GM12878 (cell line): ENCODE measurements at regions not wholly inside any gene's neighbourhood (a gene's known extent, or its start where the extent isn't known, plus 50 kb on each side); places are given as distances from the start of the nearest gene placed in this dataset.
A peak's percentile ranks its signal among the peaks of the same experiment; 100 is the strongest.

Experiments used
- ATAC-seq: fragments of 200-7000 bp; cut with Tn5 transposase; 3 replicates; pipeline ENCODE4 v1.9.1; 2020; ENCODE audit warnings: mild to moderate bottlenecking, moderate library complexity
- BruUV-seq: library from RNA; stranded (reverse); fragments of 400-500 nt; replicated peaks from 2 replicates; lab custom pipeline; 2021; lab: Mats Ljungman, UMichigan
- CTCF ChIA-PET: fragments of 300-600 bp; sonication (Branson Sonifier 250); formaldehyde crosslinking; extraction: SDS; loops from one replicate; lab custom pipeline; 2021; ENCODE audit warnings: inconsistent platforms; lab: Yijun Ruan, JAX
- POLR2A ChIA-PET: fragments of 350-600 bp; formaldehyde crosslinking; extraction: SDS; loops from one replicate; lab custom pipeline; 2021; ENCODE audit warnings: inconsistent platforms; lab: Charles Lee
- RAD21 ChIA-PET: fragments of 300-600 bp; sonication (Branson Sonifier 250); formaldehyde crosslinking; loops from one replicate; lab custom pipeline; 2023; ENCODE audit warnings: antibody characterized with exemption; ENCODE audit not compliant: unreplicated experiment; lab: Charles Lee
- SMC1A ChIA-PET: fragments of 300-600 bp; sonication (Branson Sonifier 250); formaldehyde crosslinking; loops from one replicate; lab custom pipeline; 2023; ENCODE audit not compliant: unreplicated experiment, uncharacterized antibody; lab: Charles Lee
- DNase-seq: peaks from one replicate; pipeline ENCODE4 v3.0.0-alpha.2; 2011; ENCODE audit warnings: low read depth, low spot score
- FAIRE-seq: peaks from 3 replicates; lab custom pipeline; 2011; peaks lifted over from hg19 to GRCh38; lab: Jason Lieb, UNC
- H2AFZ ChIP-seq: 2 replicates; pipeline ENCODE4 v1.6.0; 2011; ENCODE audit warnings: low read depth, low read length, control low read depth; ENCODE audit not compliant: control insufficient read depth
- H3K27ac ChIP-seq: 2 replicates; pipeline ENCODE4 v1.5.1; 2011; ENCODE audit warnings: control low read depth; ENCODE audit not compliant: control insufficient read depth, insufficient read depth
- H3K27me3 ChIP-seq, 2 experiments: replicated peaks in 1 of 2; 2 replicates each; pipeline versions ENCODE4 v1.6.0 to v1.6.1; 2011; ENCODE audit warnings: low read length in 1 of 2; ENCODE audit not compliant: control insufficient read depth in 2 of 2, insufficient read depth in 2 of 2
- H3K36me3 ChIP-seq, 2 experiments: 2 replicates each; pipeline ENCODE4 v1.5.1; 2011; ENCODE audit warnings: low read length in 1 of 2; ENCODE audit not compliant: control insufficient read depth in 2 of 2, insufficient read depth in 2 of 2
- H3K4me1 ChIP-seq: 2 replicates; pipeline ENCODE4 v1.6.1; 2011; ENCODE audit warnings: mild to moderate bottlenecking, low read length, moderate library complexity, mixed read lengths; ENCODE audit not compliant: control insufficient read depth, insufficient read depth
- H3K4me2 ChIP-seq: 2 replicates; pipeline ENCODE4 v1.6.0; 2011; ENCODE audit warnings: control low read depth; ENCODE audit not compliant: control insufficient read depth, insufficient read depth
- H3K4me3 ChIP-seq: fragments of 200-600 bp; sonication (generic); 2 replicates; pipeline ENCODE4 v1.5.1; 2016
- H3K79me2 ChIP-seq: 2 replicates; pipeline ENCODE4 v1.6.0; 2011; ENCODE audit warnings: low read length; ENCODE audit not compliant: control insufficient read depth, insufficient read depth
- H3K9ac ChIP-seq: 2 replicates; pipeline ENCODE4 v1.8.0; 2011; ENCODE audit warnings: low read length, control low read depth, mixed read lengths; ENCODE audit not compliant: control insufficient read depth, insufficient read depth
- H3K9me3 ChIP-seq: replicated peaks from 3 replicates; pipeline ENCODE4 v1.5.1; 2011; ENCODE audit warnings: mild to moderate bottlenecking, low read length; ENCODE audit not compliant: control insufficient read depth, insufficient read depth
- H4K20me1 ChIP-seq: 2 replicates; pipeline ENCODE4 v1.6.0; 2011; ENCODE audit not compliant: control insufficient read depth, insufficient read depth
- BCLAF1 ChIP-seq: fragments of 450-650 bp; IDR thresholded peaks from 2 replicates; pipeline ENCODE4 v1.6.1; 2017; ENCODE audit warnings: antibody characterized with exemption, mild to moderate bottlenecking, moderate library complexity
- CBX5 ChIP-seq: sonication (generic); IDR thresholded peaks from 2 replicates; pipeline ENCODE4 v1.6.1; 2016; ENCODE audit warnings: low read depth, moderate library complexity, mild to moderate bottlenecking, inconsistent platforms
- E4F1 ChIP-seq: fragments of 450-650 bp; IDR thresholded peaks from 2 replicates; pipeline ENCODE4 v1.6.1; 2018; ENCODE audit warnings: borderline replicate concordance, mild to moderate bottlenecking; ENCODE audit not compliant: partially characterized antibody
- EP300 ChIP-seq, 2 experiments: fragments of 150-350 bp in 1 of 2; IDR thresholded peaks; 2 replicates each; pipeline ENCODE4 v1.6.1; 2011 to 2012; ENCODE audit warnings: low read depth in 2 of 2, low read length in 2 of 2, borderline replicate concordance in 1 of 2, improper control_type of control experiment in 1 of 2, inconsistent platforms in 1 of 2; ENCODE audit not compliant: control insufficient read depth in 1 of 2
- FOXK2 ChIP-seq: fragments of 450-650 bp; IDR thresholded peaks from 2 replicates; pipeline ENCODE4 v1.6.1; 2017; ENCODE audit warnings: mild to moderate bottlenecking, moderate library complexity
- HDAC6 ChIP-seq: fragments of 200-600 bp; sonication (generic); IDR thresholded peaks from one replicate; pipeline ENCODE4 v1.8.0; 2017; ENCODE audit warnings: antibody characterized with exemption; ENCODE audit not compliant: unreplicated experiment
- NBN ChIP-seq: fragments of 450-650 bp; IDR thresholded peaks from 2 replicates; pipeline ENCODE4 v1.6.1; 2016
- NRF1 ChIP-seq: conservative IDR thresholded peaks from 2 replicates; pipeline ENCODE4 v1.6.1; 2011; ENCODE audit warnings: mild to moderate bottlenecking, low read depth, low read length, improper control_type of control experiment
- RAD21 ChIP-seq: IDR thresholded peaks from 2 replicates; pipeline ENCODE4 v1.6.1; 2011; ENCODE audit warnings: mild to moderate bottlenecking, low read depth, low read length, moderate library complexity; ENCODE audit not compliant: insufficient read depth
- YBX1 ChIP-seq: fragments of 450-650 bp; IDR thresholded peaks from 2 replicates; pipeline ENCODE4 v1.6.1; 2016; ENCODE audit warnings: antibody characterized with exemption
- ZNF274 ChIP-seq: IDR thresholded peaks from one replicate; pipeline ENCODE4 v1.8.0; 2011; ENCODE audit not compliant: insufficient read length, insufficient read depth
- WGBS: methylation state at CpG from one replicate; pipeline ENCODE4 v1.1.6; 2016; ENCODE audit warnings: low lambda C conversion rate; ENCODE audit not compliant: insufficient replicate concordance, insufficient coverage; ENCODE audit errors: missing lambda C conversion rate; 5-methylcytosine and 5-hydroxymethylcytosine counted together
- in situ Hi-C: fragments of 300-500 bp; cut with MboI; formaldehyde crosslinking; loops from 9 replicates; pipeline ENCODE4 v1.14.3; 2018; ENCODE audit warnings: mixed read lengths
- intact Hi-C: fragments of 100-400 bp; cut with micrococcal nuclease; formaldehyde crosslinking; loops from one replicate; pipeline ENCODE4 v1.14.2; 2022; ENCODE audit not compliant: unreplicated experiment
- TF ChIP-seq, protein P1 (sequence below): fragments of 450-650 bp; IDR thresholded peaks from 2 replicates; pipeline ENCODE4 v1.6.1; 2014; ENCODE audit warnings: mild to moderate bottlenecking

DNA sequence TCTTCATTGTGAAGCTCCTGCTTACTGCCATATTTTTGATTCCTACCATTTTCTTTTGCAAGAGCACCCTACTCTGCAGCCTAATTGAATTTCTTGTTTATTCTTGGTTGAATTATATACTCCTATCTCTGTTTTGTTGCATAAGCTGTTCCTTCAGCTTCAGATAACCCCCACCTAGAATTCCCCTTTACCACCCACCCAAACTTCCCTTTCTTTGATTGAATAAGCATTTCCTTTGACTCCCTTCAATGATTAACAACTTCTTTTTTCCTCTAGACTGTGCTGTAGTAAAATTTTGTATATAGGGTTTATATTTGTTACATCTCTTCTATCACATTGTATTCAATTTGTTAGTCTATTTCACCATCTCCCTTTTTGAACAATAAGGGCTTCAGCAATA, 168.1 kb downstream of the GPR37 start:
- in situ Hi-C loops, result no loop called here
- Histone ChIP-seq H3K27ac (no peak overlapping the region), H3K9me3 (no peaks in the 10 kb centered on the region), H3K4me3 (no peak overlapping the region), H3K79me2 (no peaks in the 10 kb centered on the region), H2AFZ (no peak overlapping the region), H3K4me1 (no peaks in the 10 kb centered on the region), H3K27me3 (no peaks in the 10 kb centered on the region), H4K20me1 (no peaks in the 10 kb centered on the region), H3K9ac (no peak overlapping the region), H3K36me3 (no peaks in the 10 kb centered on the region), H3K4me2 (no peak overlapping the region)
- ChIA-PET SMC1A (interaction anchor here (1.6 kb wide), 1 partner anchor 14 kb away, joined by 4 read pairs; no protein-coding TSS in a partner anchor), RAD21 (no interaction called here), CTCF (interaction anchor here (0.7 to 1.1 kb wide), 3 partner anchors 40 to 70 kb away, joined by 3 read pairs; no protein-coding TSS in a partner anchor), POLR2A (no interaction called here)
- TF ChIP-seq RAD21, result no peak
- TF ChIP-seq EP300 (IDR thresholded peaks at IDR 0.05; ENCODE audit: borderline replicate concordance in 1 of 2, control insufficient read depth in 1 of 2, low read depth in 2 of 2, low read length in 2 of 2), result peak in 1 of 2 experiments; percentile 17; a peak in 1 of 4 replicates
- intact Hi-C loops, result no loop called here
- FAIRE-seq (no peak), DNase-seq (no peak), ATAC-seq (peak; percentile 74)
- BruUV-seq, result no TSS peak

- Histone ChIP-seq H2AFZ (no peak overlapping the region), H3K79me2 (no peaks in the 10 kb centered on the region), H4K20me1 (no peaks in the 10 kb centered on the region), H3K9me3 (no peaks in the 10 kb centered on the region), H3K4me1 (no peaks in the 10 kb centered on the region), H3K36me3 (no peaks in the 10 kb centered on the region), H3K9ac (no peak overlapping the region), H3K27me3 (no peaks in the 10 kb centered on the region), H3K4me2 (no peak overlapping the region), H3K4me3 (no peak overlapping the region), H3K27ac (no peak overlapping the region)
- ChIA-PET CTCF (interaction anchor here (0.9 kb wide), 1 partner anchor 69 kb away, joined by 3 read pairs; no protein-coding TSS in a partner anchor), POLR2A (no interaction called here), SMC1A (interaction anchor here (1.6 kb wide), 1 partner anchor 15 kb away, joined by 4 read pairs; no protein-coding TSS in a partner anchor), RAD21 (no interaction called here)
- BruUV-seq, result no TSS peak
- WGBS, result 0% methylated on average over 1 of the region's 1 CpG
- DNase-seq (no peak), FAIRE-seq (no peak), ATAC-seq (no peak)
- intact Hi-C loops (no loop called here), in situ Hi-C loops (no loop called here)
- TF ChIP-seq FOXK2 (no peak), NRF1 (no peak), NBN (no peak), E4F1 (no peak), YBX1 (no peak), ZNF274 (no peak), BCLAF1 (no peak), CBX5 (no peak), HDAC6 (no peak)
- TF ChIP-seq, protein P1, sequence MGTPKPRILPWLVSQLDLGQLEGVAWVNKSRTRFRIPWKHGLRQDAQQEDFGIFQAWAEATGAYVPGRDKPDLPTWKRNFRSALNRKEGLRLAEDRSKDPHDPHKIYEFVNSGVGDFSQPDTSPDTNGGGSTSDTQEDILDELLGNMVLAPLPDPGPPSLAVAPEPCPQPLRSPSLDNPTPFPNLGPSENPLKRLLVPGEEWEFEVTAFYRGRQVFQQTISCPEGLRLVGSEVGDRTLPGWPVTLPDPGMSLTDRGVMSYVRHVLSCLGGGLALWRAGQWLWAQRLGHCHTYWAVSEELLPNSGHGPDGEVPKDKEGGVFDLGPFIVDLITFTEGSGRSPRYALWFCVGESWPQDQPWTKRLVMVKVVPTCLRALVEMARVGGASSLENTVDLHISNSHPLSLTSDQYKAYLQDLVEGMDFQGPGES, result no peak
These were observed 168.7 kb downstream of the GPR37 start for GRCh38 chr7:124596881-124597280.
